GM19240 (cell line): ENCODE measurements at regions not wholly inside any gene's neighbourhood (a gene's known extent, or its start where the extent isn't known, plus 50 kb on each side); places are given as distances from the start of the nearest gene placed in this dataset.

ENCODE experiments used
- DNase-seq: peaks from one replicate; pipeline ENCODE4 v3.0.0; 2011; ENCODE audit warnings: low spot score; ENCODE audit not compliant: insufficient read length

DNA sequence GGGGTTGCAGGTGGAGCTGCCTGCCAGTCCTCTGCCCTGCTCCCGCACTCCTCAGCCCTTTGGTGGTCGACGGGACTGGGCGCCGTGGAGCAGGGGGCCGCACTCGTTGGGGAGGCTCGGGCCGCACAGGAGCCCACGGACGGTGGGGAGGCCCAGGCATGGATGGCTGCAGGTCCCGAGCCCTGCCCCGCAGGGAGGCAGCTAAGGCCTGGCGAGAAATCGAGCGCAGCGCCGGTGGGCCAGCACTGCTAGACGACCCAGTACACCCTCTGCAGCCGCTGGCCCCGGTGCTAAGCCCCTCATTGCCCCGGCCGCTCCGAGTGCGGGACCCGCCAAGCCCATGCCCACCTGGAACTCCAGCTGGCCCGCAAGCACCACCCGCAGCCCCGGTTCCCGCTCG lies 221.8 kb downstream of the BTG1 start:
- DNase-seq: no peak

GRCh38 chr12:91922674-91923073 lies 223.0 kb downstream of the BTG1 start:
- DNase-seq: no peak

DNA sequence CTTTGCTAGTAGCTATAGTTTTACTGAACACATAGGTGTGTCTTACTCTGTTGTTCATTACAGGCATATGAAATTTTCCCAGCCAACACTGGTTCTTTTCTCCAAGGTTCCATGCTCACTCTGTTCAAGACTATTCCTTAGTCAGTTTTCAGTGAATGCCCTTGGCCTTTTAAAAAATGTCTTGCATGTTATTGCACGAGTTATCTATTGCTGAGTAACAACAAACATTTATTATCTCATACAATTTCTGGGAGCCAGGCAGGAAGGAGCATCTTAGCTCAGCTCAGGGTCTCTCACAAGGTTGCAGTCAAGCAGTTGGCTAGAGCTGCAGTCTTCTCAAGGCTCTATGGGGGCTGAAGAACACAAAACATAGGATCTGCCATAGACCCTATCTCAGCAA lies 223.5 kb downstream of the BTG1 start:
- no peak for DNase-seq

DNA sequence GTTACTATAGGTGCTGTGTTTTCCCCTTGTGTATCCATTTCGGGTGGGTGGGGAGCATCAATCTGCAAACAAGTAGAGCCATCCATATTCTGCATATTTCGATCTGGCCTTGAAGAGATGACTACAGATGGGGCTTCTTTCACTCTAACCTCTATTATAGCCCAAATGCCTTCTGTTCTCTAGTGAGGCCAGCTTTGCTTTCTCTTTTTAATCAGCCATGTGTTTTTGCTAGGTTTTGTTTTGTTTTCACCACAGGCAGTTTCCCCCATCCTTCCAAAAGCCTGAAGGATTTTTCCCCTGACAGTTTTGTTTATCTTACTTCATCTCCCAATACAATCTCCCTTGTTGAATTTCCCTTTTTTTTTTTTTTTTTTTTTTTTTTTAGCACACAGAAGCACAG lies 224.1 kb downstream of the BTG1 start:
- no peak for DNase-seq

- DNase-seq: no peak
These were observed 224.9 kb downstream of the BTG1 start for GRCh38 chr12:91920741-91921140.

GRCh38 chr12:91920276-91920675 lies 225.4 kb downstream of the BTG1 start:
- DNase-seq: no peak

DNA sequence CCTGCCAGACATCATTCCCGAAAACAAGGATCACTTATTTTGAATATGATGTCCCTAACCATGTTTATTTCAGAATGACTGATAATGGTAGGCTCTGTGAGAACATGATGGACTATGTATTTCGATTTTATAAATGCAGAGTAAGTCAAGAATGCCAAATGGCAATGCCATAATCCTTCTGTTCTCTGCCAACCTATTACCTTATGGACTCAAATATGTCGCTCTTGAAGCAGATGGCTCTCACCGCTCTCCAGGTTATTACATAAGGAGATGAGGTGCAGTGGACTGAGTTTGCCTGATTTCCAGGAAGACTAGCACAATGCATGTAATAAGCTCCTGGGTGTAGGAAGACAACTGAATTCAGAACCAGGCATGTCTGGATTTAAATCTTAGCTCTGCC lies 227.2 kb downstream of the BTG1 start:
- no peak for DNase-seq

DNA sequence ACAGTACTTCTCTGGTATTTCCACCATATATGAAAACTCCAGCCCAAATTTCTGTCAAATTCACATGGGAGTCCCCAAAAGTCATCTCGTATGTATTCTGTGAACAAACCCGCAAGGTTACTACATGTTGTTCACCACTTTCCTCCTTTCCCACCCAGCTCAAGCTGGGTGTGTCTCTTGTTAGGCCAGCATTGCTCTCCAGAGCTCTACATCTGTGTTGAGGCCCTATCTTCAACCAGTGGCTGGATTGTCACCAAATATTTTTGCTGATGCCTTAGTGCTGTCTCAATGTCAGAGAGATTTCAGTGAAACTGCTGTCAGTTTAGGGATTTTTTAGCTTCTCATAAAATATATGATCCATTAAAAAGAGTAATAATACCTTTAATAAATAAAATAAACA lies 230.9 kb downstream of the BTG1 start:
- no peak for DNase-seq

- no peak for DNase-seq
These were observed 232.0 kb downstream of the BTG1 start for GRCh38 chr12:91913651-91914050.

DNA sequence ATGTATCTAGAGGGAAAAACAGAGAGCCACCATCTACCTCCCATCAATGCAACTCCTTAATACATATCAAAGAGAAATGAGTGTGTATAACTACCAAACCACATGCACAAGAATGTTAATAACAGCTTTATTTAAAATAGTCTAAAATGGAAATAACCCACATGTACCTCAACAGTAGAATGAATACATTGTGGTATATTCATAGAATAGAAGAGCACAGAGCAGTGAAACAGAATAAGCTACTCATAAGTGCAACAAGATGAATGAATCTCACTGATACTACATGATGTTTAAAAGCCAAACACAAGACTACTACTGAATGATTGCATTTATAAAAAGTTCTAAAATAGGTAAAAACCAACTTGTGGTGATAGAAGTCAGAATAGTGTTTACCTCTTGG lies 232.5 kb downstream of the BTG1 start:
- DNase-seq: no peak

GRCh38 chr12:91912178-91912577 lies 233.5 kb downstream of the BTG1 start:
- no peak for DNase-seq

DNA sequence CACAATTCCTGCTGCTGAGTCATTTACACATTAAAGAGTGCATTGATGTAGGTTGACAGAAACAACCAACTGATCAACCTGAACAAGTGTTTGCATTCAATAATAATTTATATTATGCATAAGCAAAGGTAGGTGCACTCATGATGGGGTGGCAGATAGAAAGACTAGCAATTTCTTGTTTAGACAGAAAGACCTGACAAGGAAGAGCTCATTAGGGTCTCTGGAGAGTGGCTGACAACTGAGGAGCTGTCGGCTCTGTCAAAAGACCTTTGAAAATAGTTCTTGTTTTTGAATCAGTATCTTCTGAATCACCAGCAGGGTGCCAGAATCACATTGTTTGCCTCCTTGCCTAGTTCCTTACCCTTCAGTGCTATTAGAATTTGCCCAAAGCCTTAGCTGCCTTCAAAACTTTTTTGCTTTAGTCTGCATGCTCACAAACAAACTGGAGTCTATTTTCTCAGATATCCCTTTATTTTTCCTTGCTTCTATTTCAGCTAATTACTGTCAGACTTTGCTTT lies 234.7 kb downstream of the BTG1 start:
- DNase-seq: no peak

- DNase-seq: no peak
These were observed 242.6 kb downstream of the BTG1 start for GRCh38 chr12:91902860-91903683.

GRCh38 chr12:91901381-91902074 lies 244.1 kb downstream of the BTG1 start:
- no peak for DNase-seq

GRCh38 chr12:91900971-91901370 lies 244.7 kb downstream of the BTG1 start:
- no peak for DNase-seq

DNA sequence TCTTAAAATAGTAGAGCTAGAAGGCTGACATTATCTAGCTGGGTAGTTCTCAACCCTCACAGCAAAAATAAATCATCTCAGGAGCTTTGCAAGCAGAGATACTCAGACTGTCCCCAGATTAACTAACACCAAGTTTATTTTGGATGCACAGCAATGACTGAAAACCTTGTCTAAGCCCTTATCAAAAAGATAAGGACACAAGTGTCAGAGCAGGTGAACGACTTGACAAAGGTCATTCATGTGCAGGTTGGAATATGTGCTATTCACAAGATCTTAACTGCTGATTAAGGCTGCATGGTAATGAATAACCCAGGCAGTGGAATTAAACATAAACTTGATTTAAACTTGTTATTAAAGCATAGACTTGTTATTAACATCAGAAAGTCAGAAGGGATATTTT lies 246.6 kb downstream of the BTG1 start:
- DNase-seq: no peak

- DNase-seq: no peak
These were observed 248.6 kb downstream of the BTG1 start for GRCh38 chr12:91897025-91897515.

GRCh38 chr12:91896286-91897024 lies 249.2 kb downstream of the BTG1 start:
- DNase-seq: no peak

GRCh38 chr12:91894911-91895310 lies 250.7 kb downstream of the BTG1 start:
- no peak for DNase-seq

GRCh38 chr12:91893476-91893875 lies 252.2 kb downstream of the BTG1 start:
- DNase-seq: no peak

GRCh38 chr12:91892081-91892855 lies 253.4 kb downstream of the BTG1 start:
- DNase-seq: no peak
